ENCODE measurements at regions not wholly inside any gene's neighbourhood (a gene's known extent, or its start where the extent isn't known, plus 50 kb on each side); places are given as distances from the start of the nearest gene placed in this dataset.

GRCh38 chr10:29124864-29125263, 164.0 kb upstream of the LYZL1 start:
- TF ChIP-seq CTCF (IDR thresholded peaks at IDR 0.05; ENCODE audit: insufficient read depth, low read depth, low read length) (no peak), EZH2 (IDR thresholded peaks at IDR 0.05; ENCODE audit: insufficient read depth, low read length) (no peak)
